ENCODE measurements at regions not wholly inside any gene's neighbourhood (a gene's known extent, or its start where the extent isn't known, plus 50 kb on each side); places are given as distances from the start of the nearest gene placed in this dataset.

- intact Hi-C loops (cut with DNase I) = no loop called here
- DNase-seq (ENCODE audit: low spot score in 2 of 2) = no peak
- Histone ChIP-seq H3K4me1 (no peaks in the 10 kb centered on the region), H3K4me3 (no peak overlapping the region), H3K36me3 (no peaks in the 10 kb centered on the region), H3K27ac (no peak overlapping the region), H3K9me3 (peaks cover 0 to 9% of the 10 kb centered on the region in 2 donors), H3K27me3 (no peaks in the 10 kb centered on the region)
- TF ChIP-seq CTCF (IDR thresholded peaks at IDR 0.05) = no peak
These were observed 93.3 kb upstream of the ADAMTS5 start for GRCh38 chr21:27060190-27060589.

DNA sequence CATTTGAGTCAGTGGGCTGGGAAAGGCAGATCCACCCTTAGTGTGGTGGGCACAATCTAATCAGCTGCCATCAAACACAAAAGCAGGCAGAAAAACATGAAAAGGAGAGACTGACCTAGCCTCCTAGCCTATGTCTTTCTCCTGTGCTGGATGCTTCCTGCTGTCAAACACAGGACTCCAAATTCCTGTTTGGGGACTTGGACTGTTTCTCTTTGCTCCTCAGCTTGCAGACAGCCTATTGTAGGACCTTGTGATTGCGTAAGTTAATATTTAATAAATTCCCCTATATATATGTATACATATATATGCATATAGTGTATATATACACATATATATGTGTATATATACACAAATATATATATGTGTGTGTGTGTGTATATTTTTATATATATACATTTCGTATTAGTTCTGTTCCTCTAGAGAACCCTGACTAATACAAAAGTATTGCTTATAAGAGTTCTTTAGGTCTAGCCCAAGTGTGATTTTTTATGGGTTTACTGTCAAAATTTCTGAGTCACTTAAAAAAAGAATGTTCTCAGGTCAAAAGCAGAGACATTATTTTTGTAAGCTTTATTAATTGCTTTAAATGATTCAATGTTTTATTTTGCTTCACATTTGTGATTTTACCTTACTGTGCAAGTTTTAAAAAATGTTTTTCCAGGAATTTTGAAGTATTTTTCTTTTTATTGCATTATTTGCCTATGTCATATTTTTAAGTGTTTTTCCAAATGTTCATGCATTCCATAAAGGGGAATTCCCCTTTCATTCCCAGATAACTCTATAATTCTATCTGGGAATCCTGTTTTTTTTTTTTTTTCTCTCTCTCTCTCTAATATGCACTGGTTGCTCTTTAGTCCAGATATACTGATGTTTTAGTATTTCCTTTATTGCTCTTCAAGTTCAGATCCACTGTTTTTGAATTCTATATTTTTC lies 92.1 kb upstream of the ADAMTS5 start:
- H3K4me1 ChIP-seq = no peaks in the 10 kb centered on the region
- no peak for DNase-seq (ENCODE audit: low spot score in 2 of 2)
- peaks cover 0 to 9% of the 10 kb centered on the region in 2 donors for H3K9me3 ChIP-seq
- H3K36me3 ChIP-seq = no peaks in the 10 kb centered on the region
- H3K27ac ChIP-seq = no peak overlapping the region
- H3K27me3 ChIP-seq = no peaks in the 10 kb centered on the region
- intact Hi-C loops (cut with DNase I) = no loop called here
- TF ChIP-seq CTCF (IDR thresholded peaks at IDR 0.05) = no peak
- no peak overlapping the region for H3K4me3 ChIP-seq

GRCh38 chr21:27057997-27058396 lies 91.1 kb upstream of the ADAMTS5 start:
- no peaks in the 10 kb centered on the region for H3K36me3 ChIP-seq
- no peak for DNase-seq (ENCODE audit: low spot score in 2 of 2)
- no peaks in the 10 kb centered on the region for H3K4me1 ChIP-seq
- no peak overlapping the region for H3K4me3 ChIP-seq
- intact Hi-C loops (cut with DNase I) = no loop called here
- H3K9me3 ChIP-seq = peaks cover 0 to 5% of the 10 kb centered on the region in 2 donors
- no peak for TF ChIP-seq CTCF (IDR thresholded peaks at IDR 0.05)
- H3K27ac ChIP-seq = no peak overlapping the region
- no peaks in the 10 kb centered on the region for H3K27me3 ChIP-seq

- H3K4me3 ChIP-seq = no peak overlapping the region
- no peaks in the 10 kb centered on the region for H3K9me3 ChIP-seq
- no peak for DNase-seq (ENCODE audit: low spot score in 2 of 2)
- intact Hi-C loops (cut with DNase I) = no loop called here
- no peaks in the 10 kb centered on the region for H3K36me3 ChIP-seq
- no peak overlapping the region for H3K27ac ChIP-seq
- H3K27me3 ChIP-seq = no peaks in the 10 kb centered on the region
- no peaks in the 10 kb centered on the region for H3K4me1 ChIP-seq
- TF ChIP-seq CTCF (IDR thresholded peaks at IDR 0.05) = no peak
These were observed 80.9 kb upstream of the ADAMTS5 start for GRCh38 chr21:27047658-27048314.

DNA sequence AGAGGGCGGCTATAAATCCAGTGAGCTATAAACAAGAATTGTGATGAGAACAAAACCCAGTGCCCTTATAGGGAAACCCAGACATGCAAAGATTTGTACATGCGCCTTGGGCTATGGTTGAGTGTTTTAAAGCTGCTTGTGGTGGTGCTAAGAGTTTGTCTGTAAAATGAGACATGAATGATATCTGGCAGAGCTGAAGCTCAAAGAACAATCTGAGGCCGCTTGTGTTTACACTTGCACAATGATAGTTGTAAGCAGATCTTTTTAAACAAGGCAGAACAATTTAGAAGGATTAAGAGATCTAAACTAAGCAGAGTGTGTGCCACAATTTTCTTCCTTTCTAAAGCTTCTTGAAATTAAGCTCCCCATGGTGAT lies 80.4 kb upstream of the ADAMTS5 start:
- Histone ChIP-seq H3K4me1 (no peaks in the 10 kb centered on the region), H3K27me3 (no peaks in the 10 kb centered on the region), H3K9me3 (no peaks in the 10 kb centered on the region), H3K4me3 (no peak overlapping the region), H3K27ac (no peak overlapping the region), H3K36me3 (no peaks in the 10 kb centered on the region)
- intact Hi-C loops (cut with DNase I) = no loop called here
- TF ChIP-seq CTCF (IDR thresholded peaks at IDR 0.05) = no peak
- no peak for DNase-seq (ENCODE audit: low spot score in 2 of 2)
